Calu3 (cell line): ENCODE measurements at regions not wholly inside any gene's neighbourhood (a gene's known extent, or its start where the extent isn't known, plus 50 kb on each side); places are given as distances from the start of the nearest gene placed in this dataset.

ENCODE experiments used
- BruUV-seq: library from RNA; stranded (reverse); fragments of 400-500 nt; replicated peaks from 2 replicates; lab custom pipeline; 2021; lab: Mats Ljungman, UMichigan
- CTCF ChIA-PET: fragments of 300-600 bp; sonication (Branson Sonifier 250); formaldehyde crosslinking; loops from one replicate; lab custom pipeline; 2022; ENCODE audit warnings: antibody characterized with exemption; lab: Charles Lee
- DNase-seq: peaks from one replicate; pipeline ENCODE4 v3.0.0; 2022
- H3K27ac Mint-ChIP-seq: one replicate; pipeline ENCODE4 v1.8.0; 2022; ENCODE audit warnings: mixed read lengths; ENCODE audit not compliant: unreplicated experiment
- H3K27me3 Mint-ChIP-seq: one replicate; pipeline ENCODE4 v1.8.0; 2022; ENCODE audit warnings: mixed read lengths; ENCODE audit not compliant: unreplicated experiment
- H3K36me3 Mint-ChIP-seq: one replicate; pipeline ENCODE4 v1.8.0; 2022; ENCODE audit warnings: mild to moderate bottlenecking, moderate library complexity, mixed read lengths; ENCODE audit not compliant: insufficient read depth, unreplicated experiment
- H3K4me1 Mint-ChIP-seq: one replicate; pipeline ENCODE4 v1.8.0; 2022; ENCODE audit warnings: mild to moderate bottlenecking, low read depth, mixed read lengths; ENCODE audit not compliant: unreplicated experiment
- H3K4me3 Mint-ChIP-seq: one replicate; pipeline ENCODE4 v1.8.0; 2022; ENCODE audit warnings: mild to moderate bottlenecking, low read depth, moderate library complexity, mixed read lengths; ENCODE audit not compliant: unreplicated experiment
- H3K9me3 Mint-ChIP-seq: one replicate; pipeline ENCODE4 v1.8.0; 2022; ENCODE audit warnings: low read depth, mixed read lengths; ENCODE audit not compliant: unreplicated experiment
- intact Hi-C: fragments of 100-400 bp; cut with micrococcal nuclease; formaldehyde crosslinking; loops from one replicate; pipeline ENCODE4 v1.10.0; 2022; ENCODE audit not compliant: unreplicated experiment
- TF ChIP-seq, protein P1 (sequence below): fragments of 200-600 bp; IDR thresholded peaks from one replicate; pipeline ENCODE4 v1.8.0; 2022; ENCODE audit warnings: antibody characterized with exemption; ENCODE audit not compliant: unreplicated experiment

DNA sequence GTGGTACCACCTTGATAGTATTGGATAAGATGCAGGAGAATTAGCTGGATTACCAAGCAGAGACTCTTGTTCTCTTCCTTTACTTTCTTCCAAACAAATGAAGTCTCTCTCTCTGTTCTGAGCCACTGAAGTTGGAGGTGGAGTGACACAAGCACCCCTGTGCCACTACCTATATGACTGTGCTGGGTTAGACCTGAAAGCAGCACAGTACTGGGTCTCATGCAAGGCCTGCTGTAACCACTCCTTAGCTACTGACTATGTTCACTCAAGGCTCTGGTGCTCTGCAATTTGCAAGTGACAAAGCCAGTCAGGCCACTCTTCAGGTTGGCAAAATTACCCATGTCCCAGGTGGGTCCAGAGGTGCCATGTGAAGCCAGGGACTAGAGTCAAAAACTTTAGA, 389.6 kb upstream of the MAOA start:
- TF ChIP-seq, protein P1, sequence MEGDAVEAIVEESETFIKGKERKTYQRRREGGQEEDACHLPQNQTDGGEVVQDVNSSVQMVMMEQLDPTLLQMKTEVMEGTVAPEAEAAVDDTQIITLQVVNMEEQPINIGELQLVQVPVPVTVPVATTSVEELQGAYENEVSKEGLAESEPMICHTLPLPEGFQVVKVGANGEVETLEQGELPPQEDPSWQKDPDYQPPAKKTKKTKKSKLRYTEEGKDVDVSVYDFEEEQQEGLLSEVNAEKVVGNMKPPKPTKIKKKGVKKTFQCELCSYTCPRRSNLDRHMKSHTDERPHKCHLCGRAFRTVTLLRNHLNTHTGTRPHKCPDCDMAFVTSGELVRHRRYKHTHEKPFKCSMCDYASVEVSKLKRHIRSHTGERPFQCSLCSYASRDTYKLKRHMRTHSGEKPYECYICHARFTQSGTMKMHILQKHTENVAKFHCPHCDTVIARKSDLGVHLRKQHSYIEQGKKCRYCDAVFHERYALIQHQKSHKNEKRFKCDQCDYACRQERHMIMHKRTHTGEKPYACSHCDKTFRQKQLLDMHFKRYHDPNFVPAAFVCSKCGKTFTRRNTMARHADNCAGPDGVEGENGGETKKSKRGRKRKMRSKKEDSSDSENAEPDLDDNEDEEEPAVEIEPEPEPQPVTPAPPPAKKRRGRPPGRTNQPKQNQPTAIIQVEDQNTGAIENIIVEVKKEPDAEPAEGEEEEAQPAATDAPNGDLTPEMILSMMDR, result no peak
- CTCF ChIA-PET, result no interaction called here
- no peak for DNase-seq
- no peak overlapping the region for H3K4me3 Mint-ChIP-seq
- BruUV-seq, result no TSS peak
- H3K27ac Mint-ChIP-seq, result no peak overlapping the region
- H3K27me3 Mint-ChIP-seq, result no peaks in the 10 kb centered on the region
- intact Hi-C loops, result no loop called here
- H3K9me3 Mint-ChIP-seq, result no peaks in the 10 kb centered on the region
- H3K4me1 Mint-ChIP-seq, result no peaks in the 10 kb centered on the region
- H3K36me3 Mint-ChIP-seq, result no peaks in the 10 kb centered on the region

GRCh38 chrX:43267652-43268051, 388.4 kb upstream of the MAOA start:
- TF ChIP-seq, protein P1, result no peak
- no peak for DNase-seq
- BruUV-seq, result no TSS peak
- Mint-ChIP-seq H3K27me3 (no peaks in the 10 kb centered on the region), H3K27ac (no peak overlapping the region), H3K4me3 (no peak overlapping the region), H3K4me1 (no peaks in the 10 kb centered on the region), H3K36me3 (no peaks in the 10 kb centered on the region), H3K9me3 (no peaks in the 10 kb centered on the region)
- intact Hi-C loops, result no loop called here
- CTCF ChIA-PET, result no interaction called here

DNA sequence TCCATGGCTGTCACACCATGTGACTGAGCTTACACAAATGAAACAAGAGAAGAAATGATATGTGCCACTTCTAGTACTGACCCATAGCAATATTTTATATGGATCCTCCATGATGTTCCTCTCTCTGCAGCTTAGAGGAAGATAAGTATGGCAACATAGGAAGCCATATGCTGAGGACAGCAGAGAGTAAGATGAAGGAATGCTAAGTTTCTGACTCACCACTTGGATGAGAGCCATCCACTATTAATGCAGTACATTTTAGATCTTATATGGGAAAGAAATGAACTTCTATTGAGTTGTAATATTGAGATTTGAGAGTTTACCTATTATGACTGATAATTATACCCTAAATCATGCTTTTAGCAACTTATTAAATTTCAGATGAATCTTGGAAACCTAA, 386.9 kb upstream of the MAOA start:
- CTCF ChIA-PET, result no interaction called here
- Mint-ChIP-seq H3K9me3 (peaks cover 2% of the 10 kb centered on the region), H3K27me3 (no peaks in the 10 kb centered on the region), H3K27ac (no peak overlapping the region), H3K4me1 (no peaks in the 10 kb centered on the region), H3K36me3 (no peaks in the 10 kb centered on the region), H3K4me3 (no peak overlapping the region)
- TF ChIP-seq, protein P1, result no peak
- BruUV-seq, result no TSS peak
- no peak for DNase-seq
- intact Hi-C loops, result no loop called here

DNA sequence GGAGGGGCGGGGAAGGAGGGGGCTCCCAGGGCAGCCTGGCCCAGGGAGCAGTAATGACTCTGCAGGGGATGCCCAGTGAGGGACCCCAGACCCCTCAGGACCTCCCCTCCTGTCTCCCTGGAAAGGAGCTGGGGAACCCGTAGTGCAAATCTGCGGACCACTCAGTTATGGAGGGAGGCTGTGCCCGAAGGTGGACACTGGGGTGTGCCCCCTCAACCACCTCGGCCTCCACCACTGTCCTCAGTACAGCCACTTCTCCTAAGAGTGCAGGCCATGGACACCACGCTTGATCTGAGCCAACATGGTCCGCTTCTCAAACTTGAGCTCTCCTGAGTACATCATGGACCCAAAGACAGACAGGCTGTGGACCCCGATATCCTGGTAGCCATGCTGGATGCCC, 378.2 kb upstream of the MAOA start:
- no peaks in the 10 kb centered on the region for H3K36me3 Mint-ChIP-seq
- no peak overlapping the region for H3K27ac Mint-ChIP-seq
- no peaks in the 10 kb centered on the region for H3K4me1 Mint-ChIP-seq
- TF ChIP-seq, protein P1, result no peak
- intact Hi-C loops, result no loop called here
- H3K27me3 Mint-ChIP-seq, result no peaks in the 10 kb centered on the region
- no TSS peak for BruUV-seq
- CTCF ChIA-PET, result no interaction called here
- no peak for DNase-seq
- peaks cover 5% of the 10 kb centered on the region for H3K9me3 Mint-ChIP-seq
- no peak overlapping the region for H3K4me3 Mint-ChIP-seq
